ENCODE measurements at regions not wholly inside any gene's neighbourhood (a gene's known extent, or its start where the extent isn't known, plus 50 kb on each side); places are given as distances from the start of the nearest gene placed in this dataset.

DNA sequence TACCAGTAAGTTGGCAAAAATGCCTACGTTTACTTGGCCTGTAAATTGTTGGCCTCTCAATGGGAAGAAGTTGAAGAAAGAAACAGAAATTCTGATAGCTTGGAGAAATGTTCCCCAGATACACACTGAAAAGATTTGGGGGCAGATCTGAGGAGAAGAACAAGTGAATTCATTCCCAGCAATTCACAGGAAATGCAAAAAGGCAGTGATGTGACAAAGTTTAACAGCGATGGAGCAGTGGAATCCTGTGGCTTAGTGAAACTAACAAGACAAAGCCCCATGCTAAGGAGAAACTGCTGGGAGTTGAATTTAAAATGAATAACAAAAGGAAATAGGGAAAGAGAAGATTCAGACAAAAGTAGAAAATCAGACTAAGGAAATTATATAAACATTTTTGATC is 213.2 kb upstream of the EDIL3 start:
- TF ChIP-seq, protein P1, sequence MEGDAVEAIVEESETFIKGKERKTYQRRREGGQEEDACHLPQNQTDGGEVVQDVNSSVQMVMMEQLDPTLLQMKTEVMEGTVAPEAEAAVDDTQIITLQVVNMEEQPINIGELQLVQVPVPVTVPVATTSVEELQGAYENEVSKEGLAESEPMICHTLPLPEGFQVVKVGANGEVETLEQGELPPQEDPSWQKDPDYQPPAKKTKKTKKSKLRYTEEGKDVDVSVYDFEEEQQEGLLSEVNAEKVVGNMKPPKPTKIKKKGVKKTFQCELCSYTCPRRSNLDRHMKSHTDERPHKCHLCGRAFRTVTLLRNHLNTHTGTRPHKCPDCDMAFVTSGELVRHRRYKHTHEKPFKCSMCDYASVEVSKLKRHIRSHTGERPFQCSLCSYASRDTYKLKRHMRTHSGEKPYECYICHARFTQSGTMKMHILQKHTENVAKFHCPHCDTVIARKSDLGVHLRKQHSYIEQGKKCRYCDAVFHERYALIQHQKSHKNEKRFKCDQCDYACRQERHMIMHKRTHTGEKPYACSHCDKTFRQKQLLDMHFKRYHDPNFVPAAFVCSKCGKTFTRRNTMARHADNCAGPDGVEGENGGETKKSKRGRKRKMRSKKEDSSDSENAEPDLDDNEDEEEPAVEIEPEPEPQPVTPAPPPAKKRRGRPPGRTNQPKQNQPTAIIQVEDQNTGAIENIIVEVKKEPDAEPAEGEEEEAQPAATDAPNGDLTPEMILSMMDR (IDR thresholded peaks at IDR 0.05), result no peak
- Histone ChIP-seq H3K4me1 (no peaks in the 10 kb centered on the region), H3K4me3 (no peak overlapping the region), H3K9me3 (no peaks in the 10 kb centered on the region), H3K36me3 (no peaks in the 10 kb centered on the region), H3K27ac (no peak overlapping the region), H3K27me3 (ENCODE audit: low read depth) (no peaks in the 10 kb centered on the region)
- ATAC-seq (no peak), DNase-seq (no peak)
- intact Hi-C loops (cut with DNase I), result no loop called here

DNA sequence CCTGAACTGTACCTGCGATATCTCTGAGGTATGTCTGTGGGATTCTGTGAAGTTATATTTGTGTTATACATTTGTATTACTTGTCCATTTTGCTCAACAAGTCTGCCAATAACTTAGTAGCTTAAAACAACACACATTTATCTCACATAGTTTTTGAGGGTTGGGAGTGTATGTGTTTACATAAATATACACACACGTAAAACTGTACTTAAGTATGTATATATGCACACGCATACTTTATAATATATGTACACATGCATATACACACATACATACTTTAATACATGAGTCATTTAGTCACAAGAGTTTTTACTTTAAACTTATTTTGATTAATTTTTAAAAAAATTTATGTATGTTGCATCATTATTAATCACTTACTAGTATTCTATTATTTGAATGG is 205.9 kb upstream of the EDIL3 start:
- TF ChIP-seq, protein P1 (IDR thresholded peaks at IDR 0.05), result no peak
- Histone ChIP-seq H3K9me3 (no peaks in the 10 kb centered on the region), H3K27me3 (ENCODE audit: low read depth) (no peaks in the 10 kb centered on the region), H3K4me1 (no peaks in the 10 kb centered on the region), H3K27ac (no peak overlapping the region), H3K36me3 (no peaks in the 10 kb centered on the region), H3K4me3 (no peak overlapping the region)
- intact Hi-C loops (cut with DNase I), result no loop called here
- ATAC-seq (no peak), DNase-seq (no peak)

DNA sequence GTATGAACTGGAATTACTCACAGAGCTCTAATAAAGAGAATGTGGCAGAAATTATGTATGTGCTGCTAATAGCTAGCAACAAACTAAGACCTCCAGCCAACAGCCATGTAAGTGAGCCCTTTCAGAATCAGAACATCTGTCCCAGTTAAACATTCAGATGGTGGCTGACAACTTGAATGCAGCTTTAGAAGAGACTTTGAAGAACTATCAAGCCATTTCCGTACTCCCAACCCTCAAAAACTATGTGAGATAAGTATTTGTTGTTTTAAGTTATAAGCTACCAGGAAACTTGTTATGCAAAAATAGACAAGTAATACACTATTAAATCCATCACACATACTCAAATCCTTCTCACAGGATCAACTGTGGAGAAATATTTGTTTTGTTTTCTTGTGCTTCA is 205.2 kb upstream of the EDIL3 start:
- Histone ChIP-seq H3K27ac (no peak overlapping the region), H3K4me3 (no peak overlapping the region), H3K9me3 (no peaks in the 10 kb centered on the region), H3K27me3 (ENCODE audit: low read depth) (no peaks in the 10 kb centered on the region), H3K4me1 (no peaks in the 10 kb centered on the region), H3K36me3 (no peaks in the 10 kb centered on the region)
- ATAC-seq (no peak), DNase-seq (no peak)
- TF ChIP-seq, protein P1 (IDR thresholded peaks at IDR 0.05), result no peak
- intact Hi-C loops (cut with DNase I), result no loop called here

DNA sequence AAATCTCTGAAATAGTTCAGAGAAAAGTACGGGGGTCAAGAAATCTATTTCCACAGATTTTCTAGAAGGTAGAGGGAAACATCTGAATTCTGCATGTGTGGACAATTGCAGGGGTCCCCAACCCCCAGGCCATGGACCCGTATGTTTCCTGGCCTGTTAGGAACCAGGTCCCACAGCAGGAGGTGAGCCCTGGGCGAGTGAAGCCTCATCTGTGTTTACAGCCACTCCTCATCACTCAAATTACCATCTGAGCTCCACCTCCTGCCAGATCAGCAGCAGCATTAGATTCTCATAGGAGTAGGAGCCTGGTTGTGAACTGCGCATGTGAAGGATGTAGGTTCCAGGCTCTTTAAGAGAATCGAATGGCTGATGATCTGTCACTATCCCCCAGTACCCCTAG is 200.5 kb upstream of the EDIL3 start:
- TF ChIP-seq, protein P1 (IDR thresholded peaks at IDR 0.05), result no peak
- H3K4me3 ChIP-seq, result no peak overlapping the region
- no peak overlapping the region for H3K27ac ChIP-seq
- no peaks in the 10 kb centered on the region for H3K4me1 ChIP-seq
- no peaks in the 10 kb centered on the region for H3K36me3 ChIP-seq
- no peaks in the 10 kb centered on the region for H3K9me3 ChIP-seq
- intact Hi-C loops (cut with DNase I), result no loop called here
- DNase-seq, result no peak
- no peak for ATAC-seq
- no peaks in the 10 kb centered on the region for H3K27me3 ChIP-seq (ENCODE audit: low read depth)

DNA sequence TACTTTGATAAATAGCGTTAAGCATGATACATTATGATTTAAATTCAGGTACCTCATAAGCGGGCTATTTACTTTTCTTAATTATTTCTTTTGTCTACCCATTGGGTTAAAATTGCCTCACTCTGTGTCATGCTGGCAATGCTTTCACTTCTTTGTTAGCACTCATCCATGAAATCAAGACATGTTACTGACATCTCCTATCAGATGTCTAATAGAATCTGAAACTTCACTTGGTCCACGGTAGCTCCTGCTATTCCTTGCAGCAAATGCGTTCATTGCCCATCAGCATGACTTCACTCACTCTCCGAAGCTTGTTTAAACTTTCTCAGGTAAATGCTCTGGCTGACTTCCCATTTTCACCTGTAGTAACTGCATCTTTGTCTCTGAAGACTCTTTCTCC is 193.5 kb upstream of the EDIL3 start:
- H3K9me3 ChIP-seq, result no peaks in the 10 kb centered on the region
- H3K4me1 ChIP-seq, result no peaks in the 10 kb centered on the region
- no peak overlapping the region for H3K4me3 ChIP-seq
- no peaks in the 10 kb centered on the region for H3K36me3 ChIP-seq
- H3K27me3 ChIP-seq (ENCODE audit: low read depth), result no peaks in the 10 kb centered on the region
- ATAC-seq (no peak), DNase-seq (no peak)
- H3K27ac ChIP-seq, result no peak overlapping the region
- intact Hi-C loops (cut with DNase I), result no loop called here
- TF ChIP-seq, protein P1 (IDR thresholded peaks at IDR 0.05), result no peak
